HG02938 (cell line): ENCODE measurements at regions not wholly inside any gene's neighbourhood (a gene's known extent, or its start where the extent isn't known, plus 50 kb on each side); places are given as distances from the start of the nearest gene placed in this dataset.
"Not testable (repeated sequence)": the region's sequence is repeated elsewhere in the genome, so short reads cannot be mapped to it uniquely, and the experiment has no call there.

Experiments used
- ATAC-seq: cut with Tn5 transposase; IDR thresholded peaks from one replicate; pipeline ENCODE4 v1.9.1; 2021; ENCODE audit warnings: mild to moderate bottlenecking, moderate library complexity; ENCODE audit not compliant: unreplicated experiment

DNA sequence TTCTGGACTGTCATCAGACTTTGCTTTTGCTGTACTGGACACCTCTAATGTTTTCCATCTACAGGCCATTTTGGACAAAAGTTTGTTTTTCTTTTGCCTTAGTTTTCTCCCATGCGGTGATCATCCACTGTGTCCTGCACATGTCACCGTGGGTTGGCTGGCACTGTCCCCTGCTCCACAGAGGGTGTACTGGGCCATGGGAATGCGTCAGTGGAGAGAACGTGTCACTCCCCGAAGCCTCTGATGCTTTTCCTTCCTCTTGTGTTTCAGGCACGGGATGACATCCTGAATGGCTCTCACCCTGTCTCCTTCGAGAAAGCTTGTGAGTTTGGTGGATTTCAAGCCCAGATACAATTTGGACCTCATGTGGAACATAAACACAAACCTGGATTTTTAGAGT lies 385.0 kb upstream of the TPM1 start:
- not testable (repeated sequence) for ATAC-seq

DNA sequence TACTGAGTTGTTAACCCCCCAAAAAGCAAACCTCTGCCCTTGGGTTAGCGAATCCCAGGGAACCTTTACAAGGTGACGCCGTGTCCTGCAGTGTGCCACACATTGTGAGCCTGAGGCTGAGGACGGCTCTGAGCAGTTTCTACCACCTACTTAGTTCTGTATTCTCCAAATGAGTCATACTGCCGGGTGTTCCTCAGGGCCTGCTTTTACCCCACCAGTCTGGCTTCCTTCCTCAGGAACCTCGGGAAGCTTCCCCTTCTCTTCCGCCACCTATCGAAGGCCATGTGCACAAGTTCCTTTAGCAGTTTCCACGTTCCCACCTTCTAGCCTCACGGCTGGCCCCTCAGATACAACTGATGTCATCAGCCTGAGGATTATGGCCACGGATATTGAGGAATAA lies 384.0 kb upstream of the TPM1 start:
- no peak for ATAC-seq

GRCh38 chr15:62663547-62663946 lies 379.0 kb upstream of the TPM1 start:
- no peak for ATAC-seq

- ATAC-seq, result no peak
Measured at GRCh38 chr15:62665449-62665848, 377.1 kb upstream of the TPM1 start.

GRCh38 chr15:62666046-62666445 lies 376.5 kb upstream of the TPM1 start:
- no peak for ATAC-seq

DNA sequence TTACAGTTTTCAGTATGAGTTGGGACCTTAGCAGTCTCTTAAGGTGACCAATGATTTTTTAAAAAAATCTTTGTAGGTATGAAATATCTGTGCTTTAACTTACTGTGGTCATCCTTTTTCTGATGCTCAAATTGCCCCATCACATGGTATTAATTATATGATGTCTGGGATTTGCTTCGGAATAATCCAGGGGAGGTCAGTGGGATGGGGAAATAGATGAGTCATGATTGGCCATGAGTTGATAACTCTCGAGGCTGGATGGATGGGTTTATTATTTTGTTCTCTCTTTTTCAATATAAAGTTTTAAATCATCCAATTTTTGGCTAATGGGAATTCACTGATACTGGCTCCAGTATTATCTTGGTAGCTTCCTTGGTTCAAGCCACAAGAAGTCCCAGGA lies 370.3 kb upstream of the TPM1 start:
- ATAC-seq, result no peak

GRCh38 chr15:62676891-62677290 lies 365.7 kb upstream of the TPM1 start:
- no peak for ATAC-seq

GRCh38 chr15:62681939-62682896 lies 360.3 kb upstream of the TPM1 start:
- no peak for ATAC-seq

- not testable (repeated sequence) for ATAC-seq
Measured at GRCh38 chr15:62683192-62683591, 359.4 kb upstream of the TPM1 start.

DNA sequence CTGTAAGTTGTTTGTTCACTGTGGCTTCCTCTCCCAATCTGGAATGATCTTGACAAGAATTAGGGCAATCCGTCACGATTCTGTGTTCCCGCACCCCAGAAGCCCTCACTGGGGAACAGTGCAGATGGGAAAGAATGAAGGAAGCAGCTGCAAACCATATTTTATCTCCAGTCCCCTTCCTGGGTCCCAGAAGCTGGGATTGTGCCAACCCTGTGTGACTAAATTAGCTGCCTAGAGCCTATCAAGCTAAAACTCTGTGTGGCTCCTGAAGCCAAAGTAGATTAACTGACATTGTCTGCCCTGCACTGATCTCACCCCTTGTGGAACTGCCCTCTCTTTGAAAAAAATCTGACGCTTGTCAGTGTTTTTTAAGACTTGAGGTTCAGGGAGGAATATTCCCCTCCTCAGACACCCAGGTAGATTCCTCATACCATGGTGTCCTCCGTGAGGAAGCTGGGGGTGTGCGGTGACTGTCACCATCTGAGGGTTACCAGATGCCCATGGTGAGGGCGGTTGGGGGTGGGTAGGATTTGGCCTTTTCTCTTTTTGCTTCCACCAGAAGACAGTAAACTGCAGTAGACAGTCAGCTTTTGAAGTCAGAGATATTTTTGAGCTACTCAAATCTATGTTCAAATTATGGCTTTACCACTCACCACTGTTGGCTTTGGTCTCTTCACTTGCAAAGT lies 358.3 kb upstream of the TPM1 start:
- ATAC-seq, result no peak

- ATAC-seq, result no peak
Measured at GRCh38 chr15:62691008-62691407, 351.5 kb upstream of the TPM1 start.

DNA sequence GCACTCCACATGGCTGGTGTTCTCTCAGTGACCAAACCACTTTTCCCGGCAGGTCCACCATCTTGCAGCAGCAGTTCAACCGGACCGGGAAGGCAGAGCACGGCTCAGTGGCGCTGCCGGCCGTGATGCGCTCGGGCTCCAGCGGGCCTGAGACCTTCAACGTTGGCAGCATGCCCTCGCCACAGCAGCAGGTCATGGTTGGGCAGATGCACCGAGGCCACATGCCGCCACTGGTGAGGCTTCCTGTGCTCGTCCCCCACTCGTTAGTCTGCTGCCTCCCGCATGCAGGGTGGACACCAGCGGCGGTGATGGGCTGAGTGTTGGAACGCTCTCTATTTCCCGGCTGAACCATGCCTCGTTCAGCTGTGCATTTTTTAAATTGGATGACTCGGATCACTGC lies 344.9 kb upstream of the TPM1 start:
- no peak for ATAC-seq

DNA sequence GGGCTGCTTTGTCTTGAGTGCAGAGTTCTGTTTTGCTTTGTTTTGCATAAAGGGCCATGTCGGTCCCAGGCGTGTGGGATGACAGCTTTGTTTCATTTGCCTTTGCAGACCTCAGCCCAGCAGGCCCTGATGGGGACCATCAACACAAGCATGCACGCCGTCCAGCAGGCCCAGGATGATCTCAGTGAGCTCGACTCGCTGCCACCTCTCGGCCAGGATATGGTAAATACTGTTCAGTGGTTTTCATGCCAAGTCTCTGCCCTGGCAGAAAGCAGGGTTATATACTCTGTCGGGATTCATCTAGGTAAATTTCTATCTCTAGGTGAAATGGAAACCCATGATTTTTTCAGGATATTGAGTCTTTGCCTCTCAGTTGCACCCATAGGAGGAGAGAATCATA lies 343.9 kb upstream of the TPM1 start:
- no peak for ATAC-seq

DNA sequence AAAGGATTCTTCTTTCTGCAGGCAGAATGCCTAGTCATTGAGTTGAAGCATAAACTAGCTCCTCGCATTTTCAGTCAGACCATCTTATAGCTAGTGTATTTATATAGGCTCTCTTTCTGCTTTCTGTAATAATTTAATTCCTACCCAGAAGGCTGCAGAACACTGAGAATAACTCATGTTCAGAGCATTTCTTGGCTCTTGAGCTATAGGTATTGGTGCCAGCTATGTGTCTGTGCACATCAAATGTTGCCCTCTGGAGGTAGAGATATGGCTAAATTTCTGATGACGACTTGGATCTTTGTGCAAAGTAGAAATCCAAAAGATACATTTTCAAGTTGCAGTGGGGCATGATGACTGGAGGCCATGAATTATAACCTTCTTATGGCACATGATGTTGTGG lies 336.2 kb upstream of the TPM1 start:
- ATAC-seq, result no peak

- ATAC-seq, result no peak
Measured at GRCh38 chr15:62708470-62708869, 334.1 kb upstream of the TPM1 start.

- no peak for ATAC-seq
Measured at GRCh38 chr15:62709261-62709660, 333.3 kb upstream of the TPM1 start.

- ATAC-seq, result no peak
Measured at GRCh38 chr15:62711691-62712454, 330.7 kb upstream of the TPM1 start.

DNA sequence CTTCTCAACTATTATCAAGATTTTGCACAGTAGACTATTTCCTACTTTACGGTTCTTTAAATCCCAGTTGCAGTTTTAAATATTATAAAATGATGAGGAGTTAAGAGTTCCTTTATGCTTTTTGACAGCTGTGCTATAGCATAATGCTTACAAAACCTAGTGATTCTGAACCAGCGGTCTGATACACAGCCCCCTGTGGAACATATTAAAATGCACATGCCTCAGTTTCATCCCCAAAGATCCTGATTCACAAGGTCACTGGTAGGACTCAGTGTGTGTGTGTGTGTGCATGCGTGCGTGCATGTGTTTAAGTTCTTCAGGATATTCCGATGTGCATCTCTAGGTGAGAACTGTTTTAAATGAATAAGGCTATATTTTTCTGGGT lies 330.1 kb upstream of the TPM1 start:
- no peak for ATAC-seq

- no peak for ATAC-seq
Measured at GRCh38 chr15:62715946-62716345, 326.6 kb upstream of the TPM1 start.

GRCh38 chr15:62717496-62717895 lies 325.1 kb upstream of the TPM1 start:
- no peak for ATAC-seq

DNA sequence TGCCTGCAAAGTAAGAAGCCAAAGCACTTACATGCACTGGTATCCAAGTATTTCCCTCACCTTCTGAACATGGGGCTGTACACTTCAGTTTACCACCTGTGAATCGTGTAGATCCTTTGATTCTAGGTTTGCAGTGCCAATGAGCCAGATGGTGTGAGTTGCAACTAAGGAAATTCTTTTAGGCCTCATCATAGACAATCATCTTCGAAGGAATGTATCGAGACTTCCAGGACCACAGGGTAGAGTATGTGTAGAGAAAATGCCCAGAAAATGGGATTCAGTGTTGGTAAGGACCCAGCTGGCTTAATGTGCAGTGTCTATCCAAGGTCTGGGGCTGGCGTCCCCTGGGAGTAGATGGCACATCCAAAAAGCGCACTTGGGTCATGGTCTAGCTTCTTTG lies 323.2 kb upstream of the TPM1 start:
- no peak for ATAC-seq

DNA sequence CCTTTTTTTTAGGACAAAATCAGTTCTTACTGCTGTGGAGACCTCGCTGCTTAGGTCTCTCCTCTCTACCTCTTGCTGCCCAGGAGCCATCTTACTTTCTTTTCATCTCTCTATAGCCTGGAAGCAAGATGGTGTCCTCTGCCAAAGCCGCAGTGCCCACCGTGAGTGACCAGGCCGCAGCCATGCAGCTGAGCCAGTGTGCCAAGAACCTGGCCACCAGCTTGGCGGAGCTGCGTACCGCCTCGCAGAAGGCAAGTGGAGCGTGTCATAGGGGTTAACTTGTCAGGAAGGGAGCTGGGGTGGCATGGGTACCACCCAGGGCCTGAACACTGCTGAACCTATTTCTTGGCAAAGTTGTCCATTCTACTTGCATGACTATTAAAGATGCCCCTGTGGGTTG lies 320.3 kb upstream of the TPM1 start:
- ATAC-seq, result no peak
